ENCODE measurements at regions not wholly inside any gene's neighbourhood (a gene's known extent, or its start where the extent isn't known, plus 50 kb on each side); places are given as distances from the start of the nearest gene placed in this dataset.

- DNase-seq (ENCODE audit: insufficient read length, low spot score) (no peak), FAIRE-seq (no peak)
- TF ChIP-seq CTCF (IDR thresholded peaks at IDR 0.05; ENCODE audit: insufficient read depth, missing control alignments) = no peak
Observed at GRCh38 chr6:4439159-4439558, 303.8 kb upstream of the ECI2 start.

- DNase-seq (ENCODE audit: insufficient read length, low spot score) (no peak), FAIRE-seq (no peak)
- no peak for TF ChIP-seq CTCF (IDR thresholded peaks at IDR 0.05; ENCODE audit: insufficient read depth, missing control alignments)
Observed at GRCh38 chr6:4437342-4437741, 302.0 kb upstream of the ECI2 start.

GRCh38 chr6:4435981-4436445 is 300.6 kb upstream of the ECI2 start:
- DNase-seq (ENCODE audit: insufficient read length, low spot score) (no peak), FAIRE-seq (no peak)
- TF ChIP-seq CTCF (IDR thresholded peaks at IDR 0.05; ENCODE audit: insufficient read depth, missing control alignments) = no peak

- FAIRE-seq (no peak), DNase-seq (ENCODE audit: insufficient read length, low spot score) (no peak)
- TF ChIP-seq CTCF (IDR thresholded peaks at IDR 0.05; ENCODE audit: insufficient read depth, missing control alignments) = no peak
Observed at GRCh38 chr6:4434655-4435054, 299.3 kb upstream of the ECI2 start.

GRCh38 chr6:4433199-4433598 is 297.8 kb upstream of the ECI2 start:
- no peak for FAIRE-seq
- TF ChIP-seq CTCF (IDR thresholded peaks at IDR 0.05; ENCODE audit: insufficient read depth, missing control alignments) = no peak
- DNase-seq (ENCODE audit: insufficient read length, low spot score) = no peak

GRCh38 chr6:4426968-4427367 is 291.6 kb upstream of the ECI2 start:
- FAIRE-seq (no peak), DNase-seq (ENCODE audit: insufficient read length, low spot score) (no peak)
- TF ChIP-seq CTCF (IDR thresholded peaks at IDR 0.05; ENCODE audit: insufficient read depth, missing control alignments) = no peak

GRCh38 chr6:4421837-4422236 is 286.5 kb upstream of the ECI2 start:
- FAIRE-seq (no peak), DNase-seq (ENCODE audit: insufficient read length, low spot score) (no peak)
- no peak for TF ChIP-seq CTCF (IDR thresholded peaks at IDR 0.05; ENCODE audit: insufficient read depth, missing control alignments)

All from D721Med (cell line).